Stimulated activated CD8-positive, alpha-beta memory T cell treated with anti-CD3 and anti-CD28 coated beads, Interleukin-7, amount 100 ng/mL, for 24 hours (primary cell): ENCODE measurements at regions not wholly inside any gene's neighbourhood (a gene's known extent, or its start where the extent isn't known, plus 50 kb on each side); places are given as distances from the start of the nearest gene placed in this dataset.

Experiments
- DNase-seq: peaks from one replicate; pipeline ENCODE4 v3.0.0-alpha.2; 2020; ENCODE audit warnings: low read depth

- DNase-seq = no peak
These were observed 109.9 kb upstream of the TIAM2 start for GRCh38 chr6:154885214-154885613.

GRCh38 chr6:154886016-154886415 lies 109.1 kb upstream of the TIAM2 start:
- DNase-seq = no peak

- no peak for DNase-seq
These were observed 108.6 kb upstream of the TIAM2 start for GRCh38 chr6:154886471-154886870.

GRCh38 chr6:154887051-154887450 lies 108.1 kb upstream of the TIAM2 start:
- DNase-seq = no peak

GRCh38 chr6:154888421-154889295 lies 106.5 kb upstream of the TIAM2 start:
- DNase-seq = no peak

GRCh38 chr6:154890874-154891273 lies 104.2 kb upstream of the TIAM2 start:
- no peak for DNase-seq

- no peak for DNase-seq
These were observed 103.2 kb upstream of the TIAM2 start for GRCh38 chr6:154891901-154892300.

- DNase-seq = no peak
These were observed 101.2 kb upstream of the TIAM2 start for GRCh38 chr6:154893917-154894316.

- DNase-seq = no peak
These were observed 100.2 kb upstream of the TIAM2 start for GRCh38 chr6:154894902-154895301.

- no peak for DNase-seq
These were observed 99.3 kb upstream of the TIAM2 start for GRCh38 chr6:154895841-154896240.

- no peak for DNase-seq
These were observed 96.3 kb upstream of the TIAM2 start for GRCh38 chr6:154898821-154899220.

GRCh38 chr6:154899824-154900463 lies 95.2 kb upstream of the TIAM2 start:
- no peak for DNase-seq

- no peak for DNase-seq
These were observed 93.1 kb upstream of the TIAM2 start for GRCh38 chr6:154901876-154902552.

- DNase-seq = no peak
These were observed 87.8 kb upstream of the TIAM2 start for GRCh38 chr6:154907291-154907690.

GRCh38 chr6:154908723-154909122 lies 86.4 kb upstream of the TIAM2 start:
- no peak for DNase-seq

- no peak for DNase-seq
These were observed 85.8 kb upstream of the TIAM2 start for GRCh38 chr6:154909311-154909710.

- DNase-seq = no peak
These were observed 85.3 kb upstream of the TIAM2 start for GRCh38 chr6:154909821-154910220.

GRCh38 chr6:154914288-154914687 lies 80.8 kb upstream of the TIAM2 start:
- DNase-seq = no peak

- no peak for DNase-seq
These were observed 78.3 kb upstream of the TIAM2 start for GRCh38 chr6:154916857-154917256.

- no peak for DNase-seq
These were observed 77.2 kb upstream of the TIAM2 start for GRCh38 chr6:154917941-154918340.

GRCh38 chr6:154919806-154920205 lies 75.3 kb upstream of the TIAM2 start:
- no peak for DNase-seq

- no peak for DNase-seq
These were observed 74.5 kb upstream of the TIAM2 start for GRCh38 chr6:154920495-154921200.
